ENCODE measurements at regions not wholly inside any gene's neighbourhood (a gene's known extent, or its start where the extent isn't known, plus 50 kb on each side); places are given as distances from the start of the nearest gene placed in this dataset.

DNA sequence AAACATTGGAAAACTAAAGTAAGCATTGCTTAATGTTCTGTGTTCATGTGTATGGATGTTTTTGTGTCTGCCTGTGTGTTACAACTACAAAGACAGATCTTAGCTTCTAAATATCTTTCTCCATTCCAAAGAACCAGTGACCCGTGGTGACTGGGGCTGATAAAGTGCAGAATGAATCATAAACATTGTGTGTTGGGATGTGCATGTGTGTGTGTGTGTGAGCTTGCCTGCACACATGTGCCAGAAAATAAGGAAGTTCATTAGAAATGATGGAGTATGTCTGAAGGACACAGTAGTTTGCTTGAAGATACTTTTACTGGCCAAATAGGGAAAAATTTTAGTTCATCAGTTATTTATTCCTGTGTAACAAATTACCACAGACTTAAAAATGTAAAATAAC lies 756.6 kb upstream of the CELF4 start:
- DNase-seq (ENCODE audit: low read depth in 4 of 4, low spot score in 3 of 4): no peak

DNA sequence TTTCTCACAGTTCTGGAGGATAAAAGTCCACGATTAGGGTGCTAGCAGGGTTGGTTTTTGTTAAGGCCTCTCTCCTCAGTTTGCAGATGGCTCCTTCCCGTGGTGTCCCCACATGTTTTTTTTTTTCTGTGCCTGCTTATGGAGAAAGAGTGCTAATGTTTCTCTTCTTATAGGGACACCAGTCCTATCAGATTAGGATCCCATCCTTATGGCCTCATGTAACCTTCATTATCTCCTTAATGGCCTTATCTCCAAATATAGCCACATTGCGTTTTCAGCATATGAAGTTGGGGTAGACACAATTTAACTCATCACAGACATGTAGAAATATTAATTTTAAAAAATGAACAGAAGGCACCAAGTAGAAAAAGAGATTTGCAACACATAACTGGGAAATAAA lies 755.7 kb upstream of the CELF4 start:
- DNase-seq (ENCODE audit: low read depth in 4 of 4, low spot score in 3 of 4): no peak

DNA sequence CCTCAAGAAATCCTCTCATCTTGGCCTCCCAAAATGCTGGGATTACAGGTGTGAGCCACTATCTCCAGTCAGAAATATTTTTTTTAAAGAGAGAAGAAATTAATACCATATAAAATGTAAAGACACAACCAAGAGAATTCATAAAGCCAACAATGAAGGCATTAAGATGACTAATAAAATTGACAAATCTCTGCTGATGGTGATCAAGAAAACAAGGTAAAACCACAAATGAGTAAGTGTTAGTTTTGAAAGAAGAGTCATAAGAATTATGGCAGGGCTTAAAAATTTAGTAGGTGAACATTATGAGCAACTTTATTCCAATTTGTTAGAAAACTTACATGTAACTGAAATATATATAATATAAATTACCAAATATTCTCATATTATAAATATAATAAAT lies 752.8 kb upstream of the CELF4 start:
- no peak for DNase-seq (ENCODE audit: low read depth in 4 of 4, low spot score in 3 of 4)

DNA sequence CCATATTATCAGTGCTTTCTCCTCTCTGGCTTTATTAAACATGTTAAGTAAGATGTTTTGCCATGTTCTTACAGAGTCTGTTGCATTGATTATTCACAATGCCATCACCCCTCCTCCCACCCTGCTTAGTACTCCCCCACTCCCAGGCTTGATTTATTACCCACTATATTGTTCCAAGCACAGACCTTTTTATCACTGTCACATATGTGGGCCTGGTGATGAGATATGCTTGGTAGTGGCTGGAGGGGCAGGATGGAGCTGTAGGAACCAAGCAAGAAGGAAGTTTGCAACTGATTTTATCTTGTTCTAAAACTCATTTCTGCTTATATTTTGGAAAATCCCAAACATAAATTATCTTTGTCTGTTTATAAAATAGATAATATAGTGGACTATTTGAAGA lies 748.2 kb upstream of the CELF4 start:
- DNase-seq (ENCODE audit: low read depth in 4 of 4, low spot score in 3 of 4): no peak

DNA sequence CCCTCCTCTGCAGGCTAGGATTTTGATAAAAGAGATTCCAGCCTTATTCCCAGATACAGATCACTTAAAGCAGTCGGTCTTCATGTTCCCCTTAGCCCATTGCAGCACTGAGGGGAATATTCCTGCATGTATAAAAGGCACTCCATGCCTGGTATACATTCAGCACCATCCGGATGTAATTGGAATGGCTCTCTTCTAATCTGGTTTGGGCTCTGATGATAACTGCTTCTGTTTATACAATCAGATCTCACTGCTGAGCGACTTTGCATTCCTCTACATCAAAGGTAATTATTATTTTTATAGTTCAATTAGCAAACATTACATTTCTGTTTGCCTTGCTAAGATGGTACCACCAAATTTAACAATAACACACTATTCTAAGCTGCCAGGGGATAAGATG lies 746.9 kb upstream of the CELF4 start:
- DNase-seq (ENCODE audit: low read depth in 4 of 4, low spot score in 3 of 4): no peak

DNA sequence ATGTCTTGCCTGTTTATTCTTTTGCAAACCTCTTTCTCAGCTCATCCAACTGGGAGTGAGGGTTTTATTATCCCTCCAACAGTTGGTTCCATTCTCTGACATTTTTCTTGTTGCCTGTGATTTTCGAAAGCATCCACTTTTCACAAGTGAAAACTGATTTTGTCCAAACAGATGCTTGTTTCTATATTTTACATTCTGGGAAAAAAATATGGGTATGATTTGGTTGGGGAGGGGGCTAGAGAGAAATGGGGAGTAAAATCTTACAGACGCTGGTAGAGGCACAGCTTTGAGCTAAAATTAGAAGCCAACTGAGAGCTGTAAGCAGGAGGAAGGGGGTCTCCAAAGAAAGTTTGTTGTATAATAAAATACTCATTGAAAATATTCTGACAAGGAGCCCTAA lies 745.3 kb upstream of the CELF4 start:
- DNase-seq (ENCODE audit: low read depth in 4 of 4, low spot score in 3 of 4): no peak

DNA sequence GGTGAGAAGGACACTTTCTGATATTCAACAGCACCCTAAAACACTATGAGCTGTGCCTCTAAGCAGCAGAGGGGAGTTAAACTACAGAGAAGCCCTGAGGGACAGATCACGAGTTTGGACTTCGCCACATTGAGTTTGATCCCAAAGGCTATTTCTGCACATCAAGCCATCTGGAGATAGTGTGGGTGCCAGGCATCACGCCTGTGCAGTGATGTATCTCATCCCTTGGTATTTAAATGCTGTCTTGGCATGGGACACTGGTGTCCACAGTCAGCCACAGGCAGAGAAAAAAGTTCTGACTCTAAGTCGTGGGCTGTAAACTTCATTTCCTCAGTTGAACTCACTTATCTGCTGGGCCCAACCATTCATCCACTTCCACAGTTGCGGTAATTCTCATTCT lies 742.3 kb upstream of the CELF4 start:
- no peak for DNase-seq (ENCODE audit: low read depth in 4 of 4, low spot score in 3 of 4)

DNA sequence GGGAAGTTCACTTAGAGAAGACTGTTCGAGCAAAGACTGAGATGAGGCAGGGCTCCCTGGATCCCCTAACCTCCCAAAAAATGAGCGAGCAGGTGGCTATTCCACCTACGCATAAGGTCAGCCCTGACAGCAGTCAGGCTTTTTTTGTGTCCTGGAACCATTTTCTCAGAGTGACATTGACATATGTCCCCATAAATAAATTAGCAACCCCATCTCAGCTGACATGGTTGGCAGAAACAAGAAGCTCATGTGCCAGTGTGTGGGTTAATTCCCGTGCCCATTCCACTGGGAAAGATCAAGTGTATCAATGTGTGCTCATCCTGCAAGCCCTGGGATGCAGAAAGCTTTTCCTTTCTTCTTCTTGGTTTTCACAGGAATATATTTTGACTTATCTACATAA lies 740.4 kb upstream of the CELF4 start:
- DNase-seq (ENCODE audit: low read depth in 4 of 4, low spot score in 3 of 4): no peak

DNA sequence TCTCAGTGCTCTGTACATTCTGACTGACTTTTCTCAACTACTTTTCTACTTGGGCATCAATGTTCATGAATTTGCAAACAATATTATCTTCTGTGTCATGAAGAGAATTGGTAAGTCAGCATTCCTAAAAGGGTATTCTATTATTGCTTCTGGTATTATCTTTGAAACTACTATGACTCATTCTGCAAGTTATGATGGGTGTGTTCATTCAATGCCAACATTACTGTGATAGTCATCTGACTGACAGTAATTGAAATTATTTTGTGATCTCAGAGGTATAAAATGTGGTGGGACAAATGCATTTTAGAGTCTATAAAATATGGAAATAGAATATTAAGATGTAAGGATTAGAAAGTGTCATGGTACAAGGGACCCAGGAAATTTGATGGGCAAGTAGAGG lies 736.0 kb upstream of the CELF4 start:
- DNase-seq (ENCODE audit: low read depth in 4 of 4, low spot score in 3 of 4): no peak

DNA sequence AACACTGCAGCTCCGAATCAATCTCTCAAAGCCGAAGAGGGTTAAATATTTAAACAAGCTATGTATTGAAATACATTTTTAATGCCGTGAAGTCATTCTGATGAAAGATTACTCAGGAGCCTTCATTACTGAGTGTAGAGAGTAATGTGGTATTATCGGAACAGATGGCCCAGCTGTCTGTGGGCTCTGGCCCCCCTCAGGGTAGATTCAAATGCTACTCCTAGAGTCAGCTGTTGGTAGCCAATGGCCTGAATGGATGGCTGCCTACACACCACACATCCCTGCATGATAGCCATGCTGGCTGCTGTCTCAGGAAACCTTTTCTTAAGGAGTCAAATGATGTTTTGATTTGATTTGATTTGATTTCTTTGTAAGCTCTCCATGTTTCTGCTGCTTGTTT lies 732.3 kb upstream of the CELF4 start:
- no peak for DNase-seq (ENCODE audit: low read depth in 4 of 4, low spot score in 3 of 4)

DNA sequence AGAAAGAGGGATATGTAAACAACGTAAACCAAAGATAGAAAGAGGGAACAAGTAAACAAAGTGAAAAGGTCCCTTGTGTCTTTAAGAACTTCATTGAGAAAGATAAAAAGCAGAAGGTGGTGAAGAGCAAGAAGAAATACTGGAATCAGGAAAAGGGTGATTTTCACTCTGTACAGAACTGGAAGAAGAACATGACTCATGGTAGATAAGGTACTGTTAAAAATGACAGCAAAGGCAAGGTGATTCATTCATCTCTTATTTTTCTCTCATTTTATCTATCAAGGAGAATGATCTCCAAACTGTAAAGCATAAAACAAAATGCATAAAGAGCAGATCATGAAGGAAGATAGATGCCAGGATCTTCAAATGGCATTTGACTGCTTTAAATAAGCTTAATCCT lies 724.6 kb upstream of the CELF4 start:
- DNase-seq (ENCODE audit: low read depth in 4 of 4, low spot score in 3 of 4): no peak

DNA sequence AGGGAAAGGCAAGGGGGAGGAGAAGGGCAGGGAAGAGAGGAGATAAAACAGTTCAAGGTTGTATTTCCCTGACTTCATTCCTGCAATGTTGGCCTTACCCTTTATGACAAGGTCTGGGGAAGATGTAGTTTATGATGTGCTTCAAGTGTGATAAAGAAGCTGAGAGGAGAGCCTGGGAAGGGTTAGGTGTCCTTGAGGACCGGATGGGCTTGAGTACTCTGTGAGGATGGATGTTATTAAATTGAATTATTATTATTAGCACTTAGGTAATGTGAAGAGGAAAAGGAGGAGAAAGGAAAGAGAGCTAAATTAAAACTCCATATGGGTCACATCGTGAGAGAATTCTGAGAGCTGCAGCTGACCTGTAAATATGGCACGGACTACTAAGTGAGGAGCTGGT lies 719.4 kb upstream of the CELF4 start:
- no peak for DNase-seq (ENCODE audit: low read depth in 4 of 4, low spot score in 3 of 4)

DNA sequence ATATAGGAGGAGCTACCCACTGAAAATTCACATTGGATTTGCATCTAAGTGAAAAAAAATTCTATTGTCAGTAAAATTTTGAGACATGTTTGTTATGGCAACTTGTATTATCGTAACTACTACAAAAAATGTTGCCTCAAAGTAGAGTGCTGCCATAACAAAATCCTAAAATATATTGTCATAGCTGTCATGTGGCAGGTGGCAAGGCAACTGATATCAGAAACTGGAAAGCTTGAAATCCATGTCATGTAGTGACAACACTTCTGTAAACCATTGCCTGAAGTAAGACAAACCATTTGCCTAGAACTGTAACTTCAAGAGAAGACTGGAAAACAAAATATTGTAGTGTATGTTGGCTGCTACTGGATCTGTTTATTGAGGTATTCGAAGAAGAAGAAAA lies 697.5 kb upstream of the CELF4 start:
- DNase-seq (ENCODE audit: low read depth in 4 of 4, low spot score in 3 of 4): no peak

DNA sequence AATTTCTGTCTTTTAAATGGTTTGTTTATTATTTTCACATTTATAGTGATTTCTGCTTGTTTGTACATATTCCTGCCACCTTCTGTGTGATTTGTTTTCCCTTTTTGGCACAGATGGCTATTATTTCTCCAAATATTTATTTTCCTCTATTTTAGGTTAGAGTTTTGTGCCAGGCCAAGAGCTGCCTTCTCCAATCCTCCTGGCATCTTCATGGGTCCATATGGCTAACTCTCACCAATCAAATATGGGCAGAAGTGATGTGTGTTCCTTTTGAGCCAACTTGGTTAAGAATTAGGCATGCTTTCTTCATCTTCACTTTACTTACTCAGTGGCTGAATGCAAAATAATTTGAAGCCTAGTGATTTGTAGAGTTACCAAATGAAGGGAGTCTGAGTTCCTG lies 697.1 kb upstream of the CELF4 start:
- DNase-seq (ENCODE audit: low read depth in 4 of 4, low spot score in 3 of 4): no peak

DNA sequence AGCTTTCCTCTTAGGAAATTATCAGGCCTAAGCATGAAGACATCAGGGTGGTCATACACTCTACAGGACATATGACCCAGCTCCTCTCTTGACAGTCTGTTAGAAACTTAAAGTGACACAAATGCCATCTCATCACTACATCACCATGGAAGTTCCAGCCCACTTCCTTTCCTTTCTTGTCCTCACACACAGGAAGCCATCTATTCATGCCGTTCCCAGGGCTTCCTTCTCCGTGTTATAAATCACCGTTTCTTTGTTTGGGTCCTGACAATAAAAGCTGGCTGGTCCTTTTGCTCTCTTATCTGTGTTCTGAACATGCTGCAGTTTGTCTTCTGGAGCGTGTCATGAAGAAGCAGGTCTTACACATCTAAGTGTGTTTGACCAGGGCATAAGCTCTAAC lies 692.1 kb upstream of the CELF4 start:
- DNase-seq (ENCODE audit: low read depth in 4 of 4, low spot score in 3 of 4): no peak

DNA sequence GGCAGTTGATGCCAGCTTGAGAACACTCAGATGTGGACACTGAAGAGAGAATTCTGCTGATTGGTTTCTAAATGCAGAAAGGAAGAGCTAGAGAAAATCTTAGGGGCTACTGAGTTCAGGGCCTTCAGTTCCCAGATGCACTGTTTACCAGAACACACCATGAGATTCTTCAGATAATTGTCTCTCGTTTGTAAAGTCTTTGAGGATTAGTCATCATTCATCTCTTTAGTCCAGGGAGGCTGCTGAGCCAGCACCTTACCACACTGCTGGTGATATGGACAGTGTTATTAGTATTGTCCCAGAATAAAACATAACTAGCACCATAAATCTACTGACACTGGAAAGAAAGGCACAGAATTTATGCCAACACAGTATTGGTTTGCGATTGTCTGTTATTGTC lies 690.8 kb upstream of the CELF4 start:
- no peak for DNase-seq (ENCODE audit: low read depth in 4 of 4, low spot score in 3 of 4)

DNA sequence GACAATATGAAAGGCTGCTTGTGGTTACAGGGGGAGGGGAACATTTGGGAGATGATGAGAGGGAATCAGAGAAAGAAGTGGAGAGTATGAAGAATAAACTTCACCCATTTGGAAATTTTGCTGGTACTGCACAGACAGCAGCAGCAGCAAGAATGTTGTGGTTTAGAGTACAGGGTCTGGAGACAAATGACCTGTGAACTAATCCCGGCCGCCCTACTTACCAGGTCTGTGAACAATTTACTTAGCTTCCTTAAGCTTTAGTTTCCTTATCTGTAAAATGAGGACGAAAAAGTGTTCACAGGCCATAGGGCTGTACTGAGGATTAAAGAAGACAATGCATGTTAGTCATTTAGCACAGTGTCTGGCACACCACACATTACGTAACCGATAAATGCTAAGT lies 685.4 kb upstream of the CELF4 start:
- DNase-seq (ENCODE audit: low read depth in 4 of 4, low spot score in 3 of 4): no peak

DNA sequence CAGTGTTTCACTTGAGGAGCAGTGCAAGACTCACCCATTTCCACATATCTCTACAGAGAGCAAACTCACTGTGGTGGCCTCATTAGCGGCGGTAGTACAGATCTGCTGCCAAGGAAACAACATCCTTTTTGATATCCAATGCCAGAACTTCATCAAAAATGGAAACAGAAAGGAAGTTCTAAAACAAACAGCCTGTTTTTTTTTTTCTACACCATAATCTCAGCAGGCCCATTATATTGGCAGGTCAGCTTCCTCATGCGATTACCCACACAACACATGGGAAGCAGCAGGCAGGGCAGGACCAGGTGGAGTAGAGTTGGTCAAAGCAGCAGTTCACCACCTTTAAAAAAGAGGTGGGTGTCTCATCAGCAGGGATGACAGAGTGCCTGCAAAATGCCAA lies 678.9 kb upstream of the CELF4 start:
- DNase-seq (ENCODE audit: low read depth in 4 of 4, low spot score in 3 of 4): no peak

DNA sequence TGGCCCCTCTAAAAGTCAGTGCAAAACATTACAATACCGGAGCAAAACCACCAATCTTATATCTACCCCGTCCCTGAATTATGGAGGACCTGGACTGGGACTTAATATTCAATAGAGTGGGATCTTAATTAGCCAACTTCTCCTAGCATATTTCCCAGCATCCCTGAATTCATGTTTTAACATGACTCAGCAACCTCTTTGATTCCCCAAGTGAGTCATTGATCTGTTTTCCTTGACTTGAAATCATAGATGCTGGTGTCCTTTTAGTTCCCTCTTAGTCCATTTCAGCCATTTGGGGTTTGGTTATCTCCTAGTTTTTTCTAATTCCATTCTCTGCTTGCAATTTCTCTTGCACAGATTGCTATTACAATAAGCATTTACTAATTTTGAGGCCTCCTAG lies 677.7 kb upstream of the CELF4 start:
- DNase-seq (ENCODE audit: low read depth in 4 of 4, low spot score in 3 of 4): no peak

DNA sequence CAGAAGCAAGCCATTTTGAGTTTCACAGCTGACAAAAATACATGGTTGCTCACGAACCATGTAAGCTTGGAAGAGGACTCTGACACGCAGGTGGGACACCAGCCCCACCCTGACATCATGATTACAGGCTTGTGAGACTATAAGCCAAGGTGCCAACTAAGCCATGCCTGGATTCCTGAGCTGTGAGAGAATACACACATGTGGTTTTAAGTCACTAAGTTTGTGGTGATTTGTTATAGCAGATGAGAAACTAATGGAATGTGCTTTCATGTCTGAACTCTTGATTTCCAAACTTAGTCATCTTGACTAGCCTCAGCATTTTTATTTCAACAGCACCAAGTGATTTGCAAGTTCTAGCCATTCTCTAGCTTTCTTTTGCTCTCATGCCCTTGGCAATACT lies 676.1 kb upstream of the CELF4 start:
- no peak for DNase-seq (ENCODE audit: low read depth in 4 of 4, low spot score in 3 of 4)

DNA sequence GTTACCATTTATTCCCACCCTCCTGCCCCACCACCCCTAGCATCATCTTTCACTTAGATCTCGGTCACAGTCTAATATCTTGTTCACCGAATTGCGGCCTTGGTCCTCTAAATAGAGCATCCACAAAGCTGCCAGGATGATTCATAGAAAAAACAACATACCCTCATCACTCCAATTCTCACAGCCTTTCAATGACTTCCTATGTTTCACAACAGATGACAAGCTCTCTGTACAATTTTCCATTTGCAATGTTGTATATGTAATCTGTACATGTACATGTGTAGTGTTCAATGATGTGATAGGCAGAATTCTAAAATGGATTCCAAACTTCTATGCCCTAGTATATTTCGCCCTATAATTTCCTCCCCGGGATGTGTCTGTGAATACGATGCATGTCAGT lies 675.6 kb upstream of the CELF4 start:
- DNase-seq (ENCODE audit: low read depth in 4 of 4, low spot score in 3 of 4): no peak

DNA sequence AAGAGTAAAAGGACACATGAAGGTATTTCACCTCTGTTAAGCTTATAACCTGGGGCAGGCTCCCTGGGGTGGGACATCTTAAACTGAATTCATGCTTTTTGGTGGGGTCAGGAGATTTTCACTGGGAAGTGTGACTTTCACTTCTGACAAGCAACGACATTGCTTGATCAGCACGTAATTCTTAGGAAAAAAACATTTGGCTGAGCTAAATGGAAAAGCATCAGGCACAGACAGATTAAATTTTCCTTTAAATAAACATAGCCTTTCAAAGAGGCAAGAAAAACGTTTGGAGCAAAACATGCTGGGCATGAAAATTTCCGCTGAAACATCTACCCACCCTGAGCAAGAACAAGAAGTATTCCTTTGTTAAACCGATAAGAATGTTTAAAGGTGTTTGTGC lies 674.0 kb upstream of the CELF4 start:
- no peak for DNase-seq (ENCODE audit: low read depth in 4 of 4, low spot score in 3 of 4)

DNA sequence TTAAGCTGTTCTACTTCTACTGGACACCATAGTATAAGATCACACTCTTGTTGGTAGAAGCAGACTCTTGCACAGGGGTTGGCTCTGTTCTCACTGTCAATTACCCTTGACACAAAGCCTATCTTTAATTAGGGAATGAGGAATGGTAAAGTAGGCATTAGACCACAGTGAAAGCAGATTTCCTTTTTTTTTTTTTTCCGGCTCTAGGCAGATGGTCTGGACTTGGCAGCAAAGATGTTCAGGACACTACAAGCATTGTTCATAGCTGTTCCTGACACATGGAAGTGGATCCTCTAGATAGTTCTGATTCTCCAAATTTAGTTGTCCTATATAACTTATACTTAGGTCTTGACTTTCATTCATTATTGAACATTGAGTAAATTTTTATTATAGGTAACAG lies 672.2 kb upstream of the CELF4 start:
- no peak for DNase-seq (ENCODE audit: low read depth in 4 of 4, low spot score in 3 of 4)

DNA sequence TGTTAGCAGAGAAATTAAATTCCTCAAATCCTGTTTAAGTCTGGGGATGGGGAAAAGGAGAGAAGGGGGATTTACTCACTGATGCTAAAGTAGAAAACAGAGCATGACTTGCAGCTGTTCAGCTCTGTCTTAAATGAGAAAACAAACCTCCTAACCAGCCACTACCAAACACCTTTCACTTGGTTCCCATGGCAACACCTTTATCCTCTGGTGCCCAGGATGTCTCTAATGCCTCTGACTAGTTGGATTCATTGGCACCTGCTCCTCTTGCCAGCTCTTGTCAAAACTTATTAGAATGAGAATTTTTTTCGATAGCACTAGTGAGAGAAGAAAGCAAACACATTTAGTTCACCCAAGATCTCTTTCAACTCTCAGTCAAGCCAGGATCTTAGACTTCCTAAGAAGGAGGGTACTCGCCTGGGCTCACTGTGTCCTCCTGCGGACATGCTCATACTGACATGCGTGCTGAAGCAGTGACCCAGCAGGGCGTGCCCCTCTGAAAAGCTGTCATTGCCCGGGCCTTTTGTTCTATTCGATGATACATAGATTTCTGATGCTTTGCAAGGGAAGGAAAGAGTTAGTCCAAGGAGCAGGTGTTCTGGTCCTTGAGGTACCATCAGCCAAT lies 656.0 kb upstream of the CELF4 start:
- no peak for DNase-seq (ENCODE audit: low read depth in 4 of 4, low spot score in 3 of 4)
